AG09309 (cell line): ENCODE measurements at regions not wholly inside any gene's neighbourhood (a gene's known extent, or its start where the extent isn't known, plus 50 kb on each side); places are given as distances from the start of the nearest gene placed in this dataset.
"Not testable (repeated sequence)": the region's sequence is repeated elsewhere in the genome, so short reads cannot be mapped to it uniquely, and the experiment has no call there.

ENCODE experiments used
- DNase-seq: peaks from one replicate; pipeline ENCODE4 v3.0.0-alpha.2; 2010; ENCODE audit warnings: low read depth
- H3K4me3 ChIP-seq: 2 replicates; pipeline ENCODE4 v1.5.1; 2011; ENCODE audit warnings: mild to moderate bottlenecking, low read depth, low read length, moderate library complexity; ENCODE audit not compliant: control insufficient read depth
- CTCF ChIP-seq: IDR thresholded peaks from 2 replicates; pipeline ENCODE4 v1.5.1; 2011; ENCODE audit warnings: mild to moderate bottlenecking, low read depth, low read length, inconsistent platforms; ENCODE audit not compliant: insufficient read depth, control insufficient read depth; ENCODE audit errors: missing control alignments

- DNase-seq, result no peak
- TF ChIP-seq CTCF, result no peak
- H3K4me3 ChIP-seq, result no peak overlapping the region
These were observed 223.2 kb upstream of the NFIA start for GRCh38 chr1:60859111-60859510.

GRCh38 chr1:60857851-60858250 is 224.5 kb upstream of the NFIA start:
- DNase-seq, result no peak
- no peak overlapping the region for H3K4me3 ChIP-seq
- no peak for TF ChIP-seq CTCF

- DNase-seq, result no peak
- H3K4me3 ChIP-seq, result no peak overlapping the region
- TF ChIP-seq CTCF, result no peak
These were observed 232.3 kb upstream of the NFIA start for GRCh38 chr1:60850084-60850483.

GRCh38 chr1:60849401-60849800 is 233.0 kb upstream of the NFIA start:
- H3K4me3 ChIP-seq, result no peak overlapping the region
- TF ChIP-seq CTCF, result no peak
- no peak for DNase-seq

- H3K4me3 ChIP-seq, result no peak overlapping the region
- peak; percentile 57 for TF ChIP-seq CTCF
- peak; percentile 23 for DNase-seq
These were observed 233.7 kb upstream of the NFIA start for GRCh38 chr1:60848583-60849188.

GRCh38 chr1:60847855-60848582 is 234.3 kb upstream of the NFIA start:
- no peak overlapping the region for H3K4me3 ChIP-seq
- TF ChIP-seq CTCF, result no peak
- DNase-seq, result no peak

GRCh38 chr1:60847391-60847790 is 235.0 kb upstream of the NFIA start:
- DNase-seq, result no peak
- no peak for TF ChIP-seq CTCF
- H3K4me3 ChIP-seq, result no peak overlapping the region

GRCh38 chr1:60845659-60846058 is 236.7 kb upstream of the NFIA start:
- not testable (repeated sequence) for H3K4me3 ChIP-seq, DNase-seq
